T-cell (primary cell): ENCODE measurements at regions not wholly inside any gene's neighbourhood (a gene's known extent, or its start where the extent isn't known, plus 50 kb on each side); places are given as distances from the start of the nearest gene placed in this dataset.

ENCODE experiments used
- ATAC-seq, 4 experiments: fragments of 200-7000 bp in 3 of 4; fragments of 150-1000 bp in 1 of 4; cut with Tn5 transposase; replicated peaks in 1 of 4; 1 replicate in 3 of 4; 2 replicates in 1 of 4; pipeline ENCODE4 v1.10.0; 2021; ENCODE audit warnings: moderate library complexity in 3 of 4, mild to moderate bottlenecking in 2 of 4, moderate number of reproducible peaks in 1 of 4
- CTCF ChIA-PET, 2 donors: fragments of 300-600 bp; sonication (Branson Sonifier 250); formaldehyde crosslinking; loops; one replicate each; lab custom pipeline; 2022; ENCODE audit warnings: antibody characterized with exemption in 2 of 2; lab: Charles Lee
- POLR2A ChIA-PET, 2 donors: fragments of 300-600 bp; sonication (Branson Sonifier 250); formaldehyde crosslinking; loops; one replicate each; lab custom pipeline; 2022; ENCODE audit warnings: antibody characterized with exemption in 2 of 2; lab: Charles Lee
- DNase-seq, 35 experiments: peaks; one replicate each; pipeline versions ENCODE4 v3.0.0 to v3.0.0-alpha.2; 2013 to 2023
- H3K27ac ChIP-seq: one replicate; pipeline ENCODE4 v1.5.1; 2013; ENCODE audit warnings: low read length
- H3K27me3 ChIP-seq, 2 experiments: replicated peaks in 1 of 2; 1 replicate in 1 of 2; 2 replicates in 1 of 2; pipeline versions ENCODE4 v1.6.1 to v1.7.0; 2013; ENCODE audit warnings: low read length in 1 of 2, mixed read lengths in 1 of 2; ENCODE audit not compliant: control insufficient read depth in 2 of 2, insufficient read depth in 2 of 2; ENCODE audit errors: extremely low read depth in 1 of 2
- H3K36me3 ChIP-seq, 2 donors: 1 replicate in 1 of 2; 2 replicates in 1 of 2; pipeline versions ENCODE4 v1.6.1 to v1.7.0; 2013; ENCODE audit warnings: low read length in 1 of 2; ENCODE audit not compliant: control insufficient read depth in 2 of 2, insufficient read depth in 1 of 2; ENCODE audit errors: extremely low read depth in 1 of 2
- H3K4me1 ChIP-seq, 2 experiments: 1 replicate in 1 of 2; 2 replicates in 1 of 2; pipeline versions ENCODE4 v1.6.1 to v1.7.0; 2013; ENCODE audit warnings: low read length in 2 of 2, mixed read lengths in 1 of 2; ENCODE audit not compliant: insufficient read depth in 2 of 2, control insufficient read depth in 1 of 2; ENCODE audit errors: extremely low read depth in 1 of 2
- H3K4me3 ChIP-seq, 2 donors: 1 replicate in 1 of 2; 2 replicates in 1 of 2; pipeline versions ENCODE4 v1.5.1 to v1.7.0; 2013; ENCODE audit warnings: mild to moderate bottlenecking in 2 of 2, low read length in 1 of 2, moderate library complexity in 1 of 2; ENCODE audit not compliant: control insufficient read depth in 1 of 2; ENCODE audit errors: extremely low read depth in 1 of 2
- H3K9me3 ChIP-seq: 2 replicates; pipeline ENCODE4 v1.7.0; 2013
- H3K27ac Mint-ChIP-seq, 2 donors: one replicate each; pipeline ENCODE4 v1.8.0; 2020 to 2021; ENCODE audit warnings: mild to moderate bottlenecking in 2 of 2, mixed read lengths in 2 of 2
- H3K27me3 Mint-ChIP-seq, 2 donors: one replicate each; pipeline ENCODE4 v1.8.0; 2021 to 2022; ENCODE audit warnings: mixed read lengths in 2 of 2
- H3K36me3 Mint-ChIP-seq: one replicate; pipeline ENCODE4 v1.8.0; 2021; ENCODE audit warnings: mixed read lengths
- H3K4me1 Mint-ChIP-seq, 3 donors: one replicate each; pipeline ENCODE4 v1.8.0; 2020 to 2022; ENCODE audit warnings: mixed read lengths in 3 of 3, mild to moderate bottlenecking in 1 of 3
- H3K4me3 Mint-ChIP-seq, 3 donors: one replicate each; pipeline ENCODE4 v1.8.0; 2020 to 2022; ENCODE audit warnings: mild to moderate bottlenecking in 3 of 3, mixed read lengths in 3 of 3, moderate library complexity in 3 of 3
- H3K9me3 Mint-ChIP-seq, 3 donors: one replicate each; pipeline ENCODE4 v1.8.0; 2020 to 2022; ENCODE audit warnings: mixed read lengths in 3 of 3
- WGBS: methylation state at CpG from one replicate; pipeline ENCODE4 v1.1.5; 2013; ENCODE audit warnings: missing lambda C conversion rate; ENCODE audit not compliant: insufficient coverage; 5-methylcytosine and 5-hydroxymethylcytosine counted together

DNA sequence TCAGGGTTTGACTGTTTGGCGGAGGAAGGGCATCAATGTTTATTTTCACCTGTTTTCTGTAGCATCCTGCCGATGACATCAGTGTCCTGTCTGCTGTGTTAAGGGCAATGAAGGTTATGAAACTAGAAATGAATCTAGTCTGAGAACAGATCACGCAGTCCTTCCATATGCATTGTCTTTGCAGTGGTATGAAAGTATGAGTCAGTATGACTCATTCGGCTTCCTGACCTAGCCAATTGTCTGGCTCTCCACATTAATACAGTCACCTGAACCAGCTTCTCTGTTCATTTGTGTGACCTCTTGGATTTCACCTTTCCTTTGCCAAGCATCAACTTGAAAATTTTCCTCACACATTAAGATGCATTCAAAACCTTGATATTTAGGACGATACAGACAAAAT lies 353.8 kb downstream of the RND3 start:
- Mint-ChIP-seq H3K4me3 (no peak overlapping the region), H3K36me3 (no peaks in the 10 kb centered on the region), H3K27me3 (no peaks in the 10 kb centered on the region), H3K4me1 (no peaks in the 10 kb centered on the region), H3K9me3 (peaks cover 0 to 14% (median 2%) of the 10 kb centered on the region in 3 donors), H3K27ac (no peak overlapping the region)
- WGBS = no CpG with 5 or more reads among the region's 5 CpGs
- CTCF ChIA-PET = interaction anchor here in 1 of 2 donors (0.5 to 0.6 kb wide), 2 partner anchors 40 to 535 kb away, joined by 3 to 4 read pairs; no protein-coding TSS in a partner anchor
- no peaks in the 10 kb centered on the region for H3K4me1 ChIP-seq
- DNase-seq = no peak
- no peak for ATAC-seq
- no peak overlapping the region for H3K4me3 ChIP-seq
- H3K9me3 ChIP-seq = no peaks in the 10 kb centered on the region
- H3K27me3 ChIP-seq = no peaks in the 10 kb centered on the region
- no peaks in the 10 kb centered on the region for H3K36me3 ChIP-seq
- POLR2A ChIA-PET = no interaction called here
- H3K27ac ChIP-seq = no peak overlapping the region

DNA sequence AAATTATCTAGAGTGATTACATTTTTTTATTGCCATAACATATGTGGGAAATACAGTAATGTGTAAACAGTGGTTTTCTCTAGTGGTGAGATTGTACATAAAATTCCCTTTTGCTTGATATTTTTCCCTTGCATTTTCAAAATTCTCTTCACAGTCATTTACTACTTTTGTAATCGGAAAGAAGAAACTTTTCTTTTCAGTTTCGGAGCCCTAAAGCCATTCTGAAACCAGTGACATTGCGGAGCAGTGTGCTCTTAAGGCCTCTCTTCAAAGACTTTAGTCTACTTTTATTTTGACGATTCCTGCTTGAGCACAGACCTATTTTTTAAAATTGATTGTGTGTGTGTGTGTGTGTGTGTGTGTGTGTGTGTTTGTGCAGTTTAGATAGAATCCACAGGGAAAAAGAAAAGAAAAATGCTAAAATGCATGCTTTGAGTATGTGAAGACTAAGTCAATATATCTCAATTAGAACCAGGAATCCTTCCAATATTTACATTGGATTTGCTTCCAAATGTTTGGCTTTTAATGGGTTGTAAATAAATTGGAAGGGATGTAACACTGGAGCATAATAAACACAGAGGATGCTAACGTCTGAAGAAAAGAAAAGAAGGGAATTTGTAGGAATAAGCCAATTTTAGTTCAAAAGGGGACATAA lies 357.4 kb downstream of the RND3 start:
- ChIA-PET CTCF (no interaction called here), POLR2A (no interaction called here)
- DNase-seq = no peak
- Mint-ChIP-seq H3K27ac (no peak overlapping the region), H3K27me3 (no peaks in the 10 kb centered on the region), H3K4me1 (no peaks in the 10 kb centered on the region), H3K9me3 (peaks cover 0 to 5% (median 0%) of the 10 kb centered on the region in 3 donors), H3K36me3 (no peaks in the 10 kb centered on the region), H3K4me3 (no peak overlapping the region)
- no peaks in the 10 kb centered on the region for H3K36me3 ChIP-seq
- no peak for ATAC-seq
- H3K27ac ChIP-seq = no peak overlapping the region
- WGBS = 72% methylated on average over 4 of the region's 5 CpGs
- H3K4me1 ChIP-seq = no peaks in the 10 kb centered on the region
- no peak overlapping the region for H3K4me3 ChIP-seq
- H3K27me3 ChIP-seq = no peaks in the 10 kb centered on the region
- H3K9me3 ChIP-seq = no peaks in the 10 kb centered on the region

DNA sequence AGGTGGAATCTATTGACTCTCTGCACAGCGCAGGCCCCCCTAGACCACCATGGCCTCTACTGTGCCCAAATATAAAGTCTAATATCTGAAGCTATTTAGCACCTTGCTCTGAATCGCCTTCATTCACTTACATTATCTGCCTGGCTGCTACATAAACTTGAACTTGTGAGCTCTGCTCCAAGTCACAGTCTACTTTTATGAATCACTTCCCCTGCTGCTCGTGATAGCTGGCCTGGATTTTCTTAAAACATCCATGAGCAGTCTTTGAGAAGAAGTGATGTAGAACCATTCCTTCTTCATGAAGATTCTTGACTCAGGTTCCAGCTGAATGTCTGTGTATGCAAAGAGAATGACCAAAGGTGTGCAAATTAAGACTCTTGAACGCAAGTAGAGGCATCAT lies 359.5 kb downstream of the RND3 start:
- POLR2A ChIA-PET = no interaction called here
- no peak for ATAC-seq
- no peak overlapping the region for H3K4me3 Mint-ChIP-seq
- no peaks in the 10 kb centered on the region for H3K27me3 Mint-ChIP-seq
- Histone ChIP-seq H3K27ac (no peak overlapping the region), H3K4me3 (no peak overlapping the region), H3K4me1 (no peaks in the 10 kb centered on the region), H3K9me3 (no peaks in the 10 kb centered on the region), H3K27me3 (no peaks in the 10 kb centered on the region), H3K36me3 (no peaks in the 10 kb centered on the region)
- H3K9me3 Mint-ChIP-seq = peaks cover 0 to 5% (median 0%) of the 10 kb centered on the region in 3 donors
- H3K27ac Mint-ChIP-seq = no peak overlapping the region
- H3K36me3 Mint-ChIP-seq = no peaks in the 10 kb centered on the region
- no peaks in the 10 kb centered on the region for H3K4me1 Mint-ChIP-seq
- 40% methylated on average over 1 of the region's 4 CpGs for WGBS
- no peak for DNase-seq
- CTCF ChIA-PET = no interaction called here

DNA sequence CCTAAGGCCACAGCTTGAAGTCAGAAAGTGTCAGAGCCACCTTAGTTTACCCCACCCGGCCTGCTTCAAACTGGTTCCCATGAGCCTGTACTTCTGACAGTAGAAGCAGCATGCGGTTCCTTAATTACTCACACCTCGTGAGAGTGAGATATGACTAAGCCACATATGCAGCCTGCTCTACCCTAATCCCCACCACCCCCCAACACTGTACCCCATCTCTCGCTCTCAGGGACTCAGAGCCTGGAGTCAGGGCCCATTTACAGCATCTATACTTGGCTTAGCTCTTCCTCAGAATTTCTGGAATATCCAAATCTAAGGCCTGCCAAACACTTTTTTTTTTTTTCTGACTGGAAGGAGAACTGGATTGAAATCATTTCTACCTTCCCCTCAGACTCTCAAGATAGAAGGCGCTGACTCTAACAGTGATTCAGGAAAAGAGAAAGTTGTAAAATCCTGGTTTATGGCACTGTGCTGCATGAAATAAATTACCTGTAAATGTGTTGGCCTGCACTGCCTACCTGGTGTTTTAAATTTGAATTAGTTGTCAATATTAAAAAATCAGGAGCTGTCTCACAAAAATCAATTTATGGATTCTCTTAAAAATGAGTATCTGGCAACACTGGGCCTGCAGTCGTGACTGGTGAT lies 360.0 kb downstream of the RND3 start:
- Mint-ChIP-seq H3K9me3 (peaks cover 0 to 5% (median 0%) of the 10 kb centered on the region in 3 donors), H3K4me3 (no peak overlapping the region), H3K27me3 (no peaks in the 10 kb centered on the region), H3K27ac (no peak overlapping the region), H3K36me3 (no peaks in the 10 kb centered on the region), H3K4me1 (no peaks in the 10 kb centered on the region)
- POLR2A ChIA-PET = interaction anchor here in 1 of 2 donors (0.6 kb wide), 1 partner anchor 19 kb away, joined by 3 read pairs; no protein-coding TSS in a partner anchor
- CTCF ChIA-PET = no interaction called here
- Histone ChIP-seq H3K4me1 (no peaks in the 10 kb centered on the region), H3K27ac (no peak overlapping the region), H3K36me3 (no peaks in the 10 kb centered on the region), H3K9me3 (no peaks in the 10 kb centered on the region), H3K4me3 (no peak overlapping the region), H3K27me3 (no peaks in the 10 kb centered on the region)
- no peak for DNase-seq
- ATAC-seq = no peak
- 82% methylated on average over 4 of the region's 6 CpGs for WGBS

DNA sequence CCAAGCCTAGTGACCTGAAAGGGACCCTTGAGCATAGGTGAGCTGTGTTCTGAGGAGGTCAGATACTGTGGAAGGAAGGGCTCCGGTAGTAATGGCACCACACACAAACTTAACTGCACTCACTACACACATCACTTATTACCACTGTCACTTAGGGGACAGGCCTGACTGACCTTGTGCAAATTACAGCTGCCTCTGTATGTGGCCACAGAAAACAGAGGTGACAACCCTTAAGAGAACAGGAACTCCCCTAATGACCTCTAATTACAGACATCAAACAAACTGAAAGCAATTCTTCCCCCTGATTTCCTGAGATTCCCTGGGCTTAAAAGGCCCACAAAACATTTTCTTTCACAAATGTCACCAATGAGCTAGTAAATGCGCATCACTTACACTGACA lies 360.6 kb downstream of the RND3 start:
- Mint-ChIP-seq H3K4me3 (no peak overlapping the region), H3K36me3 (no peaks in the 10 kb centered on the region), H3K27ac (no peak overlapping the region), H3K27me3 (no peaks in the 10 kb centered on the region), H3K4me1 (no peaks in the 10 kb centered on the region), H3K9me3 (peaks cover 0 to 5% (median 0%) of the 10 kb centered on the region in 3 donors)
- no peaks in the 10 kb centered on the region for H3K36me3 ChIP-seq
- no peaks in the 10 kb centered on the region for H3K9me3 ChIP-seq
- DNase-seq (no peak), ATAC-seq (no peak)
- no peaks in the 10 kb centered on the region for H3K27me3 ChIP-seq
- CTCF ChIA-PET = no interaction called here
- H3K27ac ChIP-seq = no peak overlapping the region
- no CpG with 5 or more reads among the region's 2 CpGs for WGBS
- no peaks in the 10 kb centered on the region for H3K4me1 ChIP-seq
- no peak overlapping the region for H3K4me3 ChIP-seq
- POLR2A ChIA-PET = interaction anchor here in 1 of 2 donors (0.6 kb wide), 1 partner anchor 19 kb away, joined by 3 read pairs; no protein-coding TSS in a partner anchor

DNA sequence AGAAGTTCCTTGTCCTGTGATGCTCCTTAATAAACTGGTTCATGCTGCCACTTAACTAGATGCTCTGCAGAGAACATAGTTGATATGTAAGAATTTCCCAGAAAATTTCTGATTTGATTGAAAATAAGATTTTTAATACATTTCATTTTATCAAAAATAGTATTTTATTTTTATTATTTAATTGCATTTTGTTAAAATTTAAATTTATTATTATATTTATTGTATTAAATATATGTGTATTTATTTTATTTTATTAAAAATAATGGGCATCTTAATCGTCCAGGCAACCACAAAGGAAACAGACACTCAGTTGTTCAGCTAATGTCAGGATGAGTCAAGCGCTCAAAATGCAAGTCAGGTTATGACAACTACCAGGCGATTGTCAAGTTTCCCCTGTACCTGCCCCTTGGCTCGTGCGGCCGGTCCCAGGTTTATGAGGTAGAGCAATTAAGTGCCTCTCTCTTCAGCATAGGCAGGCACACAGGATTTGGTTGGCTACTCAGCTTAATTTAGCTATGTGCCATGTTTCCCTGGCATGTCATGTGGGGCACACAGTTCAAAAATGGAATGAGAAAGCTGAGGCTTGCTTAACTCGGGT lies 361.2 kb downstream of the RND3 start:
- 83% methylated on average over 6 of the region's 7 CpGs for WGBS
- no peaks in the 10 kb centered on the region for H3K9me3 ChIP-seq
- ATAC-seq = no peak
- H3K36me3 ChIP-seq = no peaks in the 10 kb centered on the region
- DNase-seq = no peak
- Mint-ChIP-seq H3K4me3 (no peak overlapping the region), H3K9me3 (peaks cover 0 to 5% (median 0%) of the 10 kb centered on the region in 3 donors), H3K4me1 (no peaks in the 10 kb centered on the region), H3K27ac (no peak overlapping the region), H3K36me3 (no peaks in the 10 kb centered on the region), H3K27me3 (no peaks in the 10 kb centered on the region)
- no peak overlapping the region for H3K4me3 ChIP-seq
- no peaks in the 10 kb centered on the region for H3K4me1 ChIP-seq
- POLR2A ChIA-PET = no interaction called here
- H3K27me3 ChIP-seq = no peaks in the 10 kb centered on the region
- no peak overlapping the region for H3K27ac ChIP-seq
- CTCF ChIA-PET = no interaction called here
